ENCODE measurements at regions not wholly inside any gene's neighbourhood (a gene's known extent, or its start where the extent isn't known, plus 50 kb on each side); places are given as distances from the start of the nearest gene placed in this dataset.
A peak's percentile ranks its signal among the peaks of the same experiment; 100 is the strongest.

DNA sequence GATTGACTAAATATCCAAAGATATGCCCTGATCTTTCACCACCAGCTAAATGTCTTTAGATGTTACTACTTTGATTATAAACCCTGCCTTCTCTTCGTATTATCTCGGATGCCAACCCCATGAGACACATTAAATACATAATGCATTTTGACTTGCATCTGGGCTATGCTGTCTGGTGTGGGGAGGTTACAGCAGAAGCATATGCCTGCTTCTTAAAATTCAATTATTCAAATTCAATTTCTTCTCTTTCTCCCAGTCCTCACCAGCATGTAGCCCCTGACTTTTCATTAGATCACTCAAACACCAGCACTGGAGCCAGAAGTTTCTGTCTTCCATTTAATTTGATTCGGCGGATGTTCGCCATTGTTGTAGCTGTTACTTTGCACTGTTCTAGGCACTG, 360.7 kb upstream of the CAMK1G start:
- DNase-seq (ENCODE audit: low spot score) = no peak

DNA sequence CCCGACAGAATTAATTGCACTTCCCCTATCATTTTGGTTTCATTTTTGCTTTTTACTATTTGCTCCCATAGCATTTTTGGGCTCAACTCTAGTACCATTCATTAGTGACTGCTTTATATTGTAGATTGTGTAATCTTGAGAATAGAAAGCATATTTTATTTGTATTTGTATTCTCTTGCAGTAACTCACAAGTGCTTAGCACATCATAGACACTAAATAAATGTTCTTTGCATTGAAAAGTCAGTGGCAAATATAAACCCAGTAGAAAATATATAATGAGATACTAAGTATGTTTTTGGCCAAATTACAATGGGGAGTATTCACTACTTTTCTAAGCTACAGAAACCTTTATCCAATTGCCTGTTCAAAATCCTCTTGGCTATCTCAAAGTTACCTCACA, 359.7 kb upstream of the CAMK1G start:
- DNase-seq (ENCODE audit: low spot score) = no peak

- no peak for DNase-seq (ENCODE audit: low spot score)
These were observed 358.6 kb upstream of the CAMK1G start for GRCh38 chr1:209224886-209225285.

- no peak for DNase-seq (ENCODE audit: low spot score)
These were observed 356.3 kb upstream of the CAMK1G start for GRCh38 chr1:209227171-209227570.

DNA sequence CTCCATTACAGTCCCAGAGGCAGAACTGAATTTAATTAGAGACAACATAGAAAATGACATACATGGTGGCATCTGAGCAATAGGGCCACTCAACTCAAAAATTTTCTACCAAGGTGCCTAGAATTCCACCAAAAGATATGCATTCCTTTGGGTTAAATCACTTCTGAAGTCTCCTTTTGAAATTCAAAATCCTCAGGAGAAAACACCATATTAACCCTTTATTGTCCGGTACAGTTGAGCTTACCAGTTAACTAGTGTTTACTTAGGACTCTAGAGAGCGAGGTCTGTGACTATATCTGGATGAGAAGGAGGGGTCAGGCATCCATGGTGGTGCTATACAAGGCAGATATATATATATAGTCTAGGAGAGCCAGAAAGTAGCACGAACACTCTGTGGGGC, 355.6 kb upstream of the CAMK1G start:
- DNase-seq (ENCODE audit: low spot score) = no peak

- DNase-seq (ENCODE audit: low spot score) = no peak
These were observed 353.9 kb upstream of the CAMK1G start for GRCh38 chr1:209229494-209230061.

DNA sequence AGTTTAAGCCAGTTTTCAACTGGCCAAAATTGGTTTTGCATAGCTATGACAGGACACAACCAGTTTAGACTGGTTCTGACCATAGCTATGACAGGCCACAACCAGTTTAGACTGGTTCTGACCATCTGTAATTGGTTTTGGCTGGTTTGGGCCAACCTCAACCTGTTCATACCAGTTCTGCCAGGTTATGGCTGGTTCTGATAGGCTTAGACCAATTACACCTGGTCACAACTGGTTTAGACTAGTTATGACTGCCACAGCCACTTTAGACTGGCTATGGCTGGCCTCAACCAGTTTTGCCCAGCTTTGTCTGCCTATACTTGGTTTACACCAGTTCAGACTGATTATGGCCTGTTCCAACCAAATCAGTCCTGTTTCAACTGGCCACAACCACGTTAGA, 353.2 kb upstream of the CAMK1G start:
- no peak for DNase-seq (ENCODE audit: low spot score)

DNA sequence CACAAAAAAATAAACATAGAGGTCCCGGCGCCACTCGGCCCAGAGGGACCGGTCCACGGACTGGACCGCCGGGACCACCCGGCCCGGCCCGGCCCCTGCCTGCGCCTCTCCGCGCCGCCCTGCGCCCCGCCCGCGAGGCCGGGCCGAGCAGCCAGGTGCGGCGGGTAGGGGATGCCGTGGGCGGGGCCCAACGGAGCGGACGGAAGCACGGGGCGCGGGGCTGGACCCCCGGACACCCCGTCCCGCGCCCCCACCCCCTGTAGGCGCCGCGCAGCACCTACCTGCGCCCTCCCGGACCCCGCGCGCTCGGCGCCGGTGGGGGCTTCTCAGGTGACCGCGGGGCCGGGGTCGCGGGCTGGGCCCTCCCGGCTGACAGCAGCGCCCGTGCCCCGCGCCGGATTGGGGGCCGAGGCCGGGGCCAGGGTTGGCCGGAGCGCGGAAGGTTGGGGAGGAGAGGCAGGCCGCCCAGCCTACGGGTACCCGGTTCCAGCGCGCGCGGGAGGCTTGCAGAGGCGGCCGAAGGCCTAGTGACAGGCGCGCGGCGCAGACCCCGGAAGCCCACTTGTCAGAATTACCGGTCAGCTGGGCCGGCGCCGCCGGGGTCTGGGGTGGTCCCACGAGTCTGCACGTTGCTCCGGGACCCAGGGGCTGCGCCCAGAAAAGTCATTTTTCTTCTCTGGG, 351.9 kb upstream of the CAMK1G start:
- no peak for DNase-seq (ENCODE audit: low spot score)

GRCh38 chr1:209232197-209232596, 351.3 kb upstream of the CAMK1G start:
- DNase-seq (ENCODE audit: low spot score) = no peak

- no peak for DNase-seq (ENCODE audit: low spot score)
These were observed 350.8 kb upstream of the CAMK1G start for GRCh38 chr1:209232759-209233158.

DNA sequence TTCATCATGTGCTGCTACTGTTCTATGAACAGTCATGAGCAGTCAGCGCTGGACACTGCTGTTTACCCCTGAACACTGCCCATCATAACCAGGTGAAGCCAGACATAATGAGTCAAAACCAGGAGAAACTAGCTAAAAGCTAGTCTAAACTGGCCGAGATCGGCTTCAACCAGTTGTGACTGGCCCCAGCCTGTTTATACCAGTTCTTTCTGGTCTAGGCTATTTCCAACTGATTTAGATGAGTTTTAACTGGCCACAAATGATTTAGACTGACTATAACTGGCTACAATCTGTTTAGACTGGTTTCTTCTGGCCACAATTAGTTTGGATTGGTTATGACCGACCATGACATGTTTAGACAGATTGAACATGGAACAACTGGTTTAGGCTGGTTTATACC, 348.3 kb upstream of the CAMK1G start:
- no peak for DNase-seq (ENCODE audit: low spot score)

- no peak for DNase-seq (ENCODE audit: low spot score)
These were observed 345.2 kb upstream of the CAMK1G start for GRCh38 chr1:209238356-209238755.

GRCh38 chr1:209240351-209240750, 343.2 kb upstream of the CAMK1G start:
- no peak for DNase-seq (ENCODE audit: low spot score)

GRCh38 chr1:209241487-209241886, 342.0 kb upstream of the CAMK1G start:
- DNase-seq (ENCODE audit: low spot score) = no peak

- peak; percentile 12 for DNase-seq (ENCODE audit: low spot score)
These were observed 334.8 kb upstream of the CAMK1G start for GRCh38 chr1:209248649-209249279.

DNA sequence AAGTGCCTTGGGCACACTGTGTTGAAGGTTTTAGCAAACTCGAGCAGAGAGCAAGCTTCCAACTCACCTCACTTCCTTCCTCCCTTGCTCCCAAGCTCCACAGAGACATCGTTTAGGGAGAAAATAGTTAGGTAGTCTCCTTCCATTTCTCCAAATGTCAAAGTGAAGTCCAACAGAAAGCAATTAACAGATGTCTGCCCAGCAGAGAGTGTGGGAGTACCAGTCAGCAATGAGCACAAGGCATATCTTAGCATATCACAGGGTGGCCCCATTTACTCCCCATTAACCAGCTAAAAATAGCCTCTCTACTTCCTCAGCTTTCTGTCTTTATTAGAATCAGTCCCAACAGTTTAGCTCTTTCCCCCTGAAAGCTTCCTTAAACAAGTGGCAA, 334.2 kb upstream of the CAMK1G start:
- no peak for DNase-seq (ENCODE audit: low spot score)

GRCh38 chr1:209249785-209250440, 333.6 kb upstream of the CAMK1G start:
- no peak for DNase-seq (ENCODE audit: low spot score)

GRCh38 chr1:209250861-209251636, 332.5 kb upstream of the CAMK1G start:
- DNase-seq (ENCODE audit: low spot score) = no peak

DNA sequence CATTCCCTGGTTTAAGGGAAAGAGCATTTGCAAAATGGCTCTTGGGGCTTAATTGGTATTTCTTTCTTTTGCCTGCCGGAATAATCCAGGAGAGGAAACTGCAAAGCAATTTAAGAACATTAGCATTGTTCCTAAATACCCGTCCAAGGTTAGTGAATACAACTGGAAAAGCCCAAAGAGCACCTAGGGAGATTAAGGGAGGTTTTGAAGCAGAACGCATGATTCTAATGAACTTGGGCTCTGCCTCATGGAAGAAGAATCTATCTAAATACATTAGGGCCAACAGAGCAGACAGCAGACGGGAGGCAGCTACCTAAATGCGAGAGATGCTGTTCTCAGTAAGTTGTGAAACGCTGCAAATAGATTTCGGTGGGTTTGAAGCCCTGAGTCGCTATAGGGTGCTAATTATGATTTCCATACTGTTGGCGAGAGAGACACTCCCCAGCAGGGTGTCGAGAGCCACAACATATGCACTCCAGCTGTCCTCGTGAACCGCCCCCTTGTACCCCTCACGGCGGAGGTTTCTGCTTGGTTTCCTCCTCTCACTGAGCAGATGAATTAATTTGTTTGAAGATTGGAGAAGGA, 326.7 kb upstream of the CAMK1G start:
- no peak for DNase-seq (ENCODE audit: low spot score)

DNA sequence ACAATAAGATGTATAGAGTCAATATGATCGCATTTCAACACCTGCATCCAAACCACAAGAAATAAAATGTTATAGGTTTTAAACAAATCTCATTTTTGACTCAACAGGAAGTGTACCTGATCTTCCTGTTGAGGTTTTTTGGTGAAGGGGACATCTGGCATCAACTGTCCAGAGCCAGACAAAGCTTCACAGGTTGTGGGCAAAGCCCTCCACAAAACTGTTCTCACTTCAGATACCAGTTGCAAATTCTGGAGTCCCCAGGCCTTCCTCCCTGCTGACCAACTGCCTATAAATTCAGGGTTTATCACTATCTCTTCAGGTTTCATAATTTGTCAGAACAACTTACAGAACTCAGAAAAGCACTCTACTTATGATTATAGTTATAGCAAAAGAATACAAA, 326.1 kb upstream of the CAMK1G start:
- no peak for DNase-seq (ENCODE audit: low spot score)

- no peak for DNase-seq (ENCODE audit: low spot score)
These were observed 323.4 kb upstream of the CAMK1G start for GRCh38 chr1:209260136-209260535.

DNA sequence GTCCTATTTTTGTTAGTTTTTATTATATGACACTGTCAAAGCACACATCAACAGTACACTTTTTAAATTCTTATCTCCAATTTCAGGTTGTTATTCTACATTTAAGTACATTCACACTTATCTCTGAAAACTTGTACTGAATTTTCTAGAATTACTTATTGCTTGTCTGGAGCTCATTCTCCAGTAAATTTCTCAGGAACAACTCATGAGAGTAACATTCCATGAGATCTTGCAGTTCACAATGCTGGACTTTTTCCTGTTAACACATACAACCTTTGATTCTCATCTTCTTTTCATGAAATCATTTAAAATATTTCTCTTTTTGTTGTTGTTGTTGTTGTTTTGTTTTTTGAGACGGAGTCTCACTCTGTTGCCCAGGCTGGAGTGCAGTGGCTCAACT, 320.9 kb upstream of the CAMK1G start:
- no peak for DNase-seq (ENCODE audit: low spot score)
